ENCODE measurements at regions not wholly inside any gene's neighbourhood (a gene's known extent, or its start where the extent isn't known, plus 50 kb on each side); places are given as distances from the start of the nearest gene placed in this dataset.

- DNase-seq, result no peak
Observed at GRCh38 chr15:35736150-35736549, 190.2 kb upstream of the DPH6 start.

DNA sequence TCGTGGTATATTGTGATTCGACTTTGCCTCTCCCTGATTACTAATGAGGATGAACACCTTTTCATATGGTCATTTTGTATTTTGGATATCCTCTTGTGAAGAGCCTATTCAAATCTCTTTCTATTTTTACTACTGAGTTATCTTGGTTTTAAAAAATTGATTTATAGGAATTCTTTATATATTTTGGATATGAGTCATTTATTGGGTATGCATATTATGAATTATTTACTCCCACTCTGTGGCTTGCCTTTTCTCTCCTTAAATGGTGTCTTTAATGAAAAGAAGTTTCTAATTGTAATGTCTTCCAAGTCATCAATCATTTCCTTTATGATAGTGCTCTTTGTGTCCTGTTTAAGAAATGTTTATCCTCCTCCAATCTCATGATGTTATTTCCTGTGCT lies 191.5 kb upstream of the DPH6 start:
- DNase-seq, result no peak

- DNase-seq, result no peak
Observed at GRCh38 chr15:35738370-35738769, 192.4 kb upstream of the DPH6 start.

GRCh38 chr15:35740761-35741160 lies 194.8 kb upstream of the DPH6 start:
- DNase-seq, result no peak

DNA sequence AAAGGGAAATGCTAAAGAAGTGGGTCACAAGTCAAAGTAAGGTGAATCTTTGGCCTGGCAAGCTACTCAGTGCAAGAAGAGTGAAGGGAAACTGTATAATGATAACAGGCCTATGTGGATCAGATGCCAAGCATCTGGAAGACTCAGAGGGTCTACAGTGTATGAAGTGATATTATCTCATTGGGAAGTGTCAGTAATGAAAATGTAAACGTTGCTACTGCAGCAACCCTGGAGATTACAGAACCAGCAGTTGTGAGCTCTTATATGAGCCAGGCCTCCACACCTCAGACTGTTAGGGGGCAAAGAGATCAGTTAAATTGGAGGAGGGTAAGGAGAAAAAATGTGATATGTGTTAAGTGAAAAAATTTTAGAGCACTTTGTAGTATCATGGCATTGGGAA lies 195.4 kb upstream of the DPH6 start:
- DNase-seq, result no peak

GRCh38 chr15:35741881-35742280 lies 195.9 kb upstream of the DPH6 start:
- no peak for DNase-seq

DNA sequence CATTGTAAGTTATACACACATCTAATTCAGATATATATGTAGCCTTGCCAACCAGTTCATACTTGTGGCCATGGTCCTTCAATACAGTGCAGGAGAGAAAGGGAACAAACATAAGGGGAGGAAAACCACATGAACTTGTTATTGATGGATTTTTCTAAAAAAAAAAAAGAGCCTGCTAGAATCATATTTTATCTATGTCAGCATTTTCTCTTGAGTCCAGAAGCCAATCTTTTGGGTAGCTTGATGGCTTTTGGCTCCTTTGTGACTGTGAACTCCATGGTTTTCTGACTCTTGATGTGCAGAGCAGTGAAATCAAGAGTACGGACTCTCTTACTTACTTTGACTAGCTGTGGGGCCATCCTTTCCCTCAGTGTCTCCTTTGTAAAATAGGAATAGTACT lies 197.4 kb upstream of the DPH6 start:
- no peak for DNase-seq

DNA sequence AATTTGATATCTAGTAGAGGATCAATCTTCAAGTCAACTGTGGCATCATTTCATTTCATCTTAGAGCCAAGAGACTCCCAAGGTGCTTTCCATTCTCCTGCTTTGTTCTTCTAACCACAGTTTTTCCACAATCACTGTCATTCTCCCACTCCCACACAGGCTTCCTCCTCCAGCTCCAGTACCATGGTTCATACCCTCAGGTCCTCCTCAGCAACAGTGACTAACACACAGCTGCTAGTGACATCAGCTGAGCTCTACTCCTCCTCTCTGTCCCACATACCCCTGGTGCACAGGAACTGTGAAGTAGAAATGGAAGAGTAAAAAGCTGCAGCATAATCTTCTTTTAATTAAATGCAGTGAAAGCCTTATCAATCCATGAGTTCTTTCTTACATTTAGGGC lies 200.2 kb upstream of the DPH6 start:
- DNase-seq, result no peak

DNA sequence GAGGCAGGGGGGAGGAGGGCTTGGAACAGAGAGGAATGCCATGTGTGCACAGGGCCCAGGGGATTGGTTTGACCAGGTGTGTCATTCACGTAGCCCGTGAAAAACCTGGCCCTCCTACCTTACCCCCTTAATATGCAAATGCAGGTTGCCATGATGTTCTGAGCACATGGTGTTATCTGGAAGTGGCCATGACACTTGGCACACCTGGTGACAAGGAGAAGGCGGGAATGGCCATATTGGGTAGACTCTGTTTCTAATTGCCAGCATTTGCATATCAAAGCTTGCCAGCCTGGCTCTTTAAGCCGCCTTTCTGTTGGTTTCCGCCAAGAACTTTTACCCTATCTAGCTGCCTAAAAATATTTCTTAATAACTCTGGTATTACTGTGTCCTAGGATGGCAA lies 202.1 kb upstream of the DPH6 start:
- DNase-seq, result no peak

DNA sequence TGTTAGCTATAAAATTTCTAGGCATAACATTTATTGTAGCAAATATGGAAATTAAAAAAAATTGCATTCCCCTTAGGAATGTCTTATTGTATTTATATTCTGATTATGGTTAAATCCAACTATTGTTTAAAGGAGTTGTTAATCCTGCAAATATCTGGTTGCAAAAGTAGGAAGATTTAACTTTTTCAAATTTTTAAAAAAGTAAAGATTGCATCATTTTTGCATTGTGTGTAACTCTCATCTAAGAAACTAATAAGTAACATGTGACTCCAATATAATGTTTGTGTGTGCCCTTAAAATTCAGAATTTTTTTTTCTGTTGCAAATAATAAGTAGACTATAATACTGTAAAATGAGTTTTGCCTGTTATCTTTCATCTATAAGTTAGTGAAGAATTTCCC lies 204.1 kb upstream of the DPH6 start:
- DNase-seq, result no peak

DNA sequence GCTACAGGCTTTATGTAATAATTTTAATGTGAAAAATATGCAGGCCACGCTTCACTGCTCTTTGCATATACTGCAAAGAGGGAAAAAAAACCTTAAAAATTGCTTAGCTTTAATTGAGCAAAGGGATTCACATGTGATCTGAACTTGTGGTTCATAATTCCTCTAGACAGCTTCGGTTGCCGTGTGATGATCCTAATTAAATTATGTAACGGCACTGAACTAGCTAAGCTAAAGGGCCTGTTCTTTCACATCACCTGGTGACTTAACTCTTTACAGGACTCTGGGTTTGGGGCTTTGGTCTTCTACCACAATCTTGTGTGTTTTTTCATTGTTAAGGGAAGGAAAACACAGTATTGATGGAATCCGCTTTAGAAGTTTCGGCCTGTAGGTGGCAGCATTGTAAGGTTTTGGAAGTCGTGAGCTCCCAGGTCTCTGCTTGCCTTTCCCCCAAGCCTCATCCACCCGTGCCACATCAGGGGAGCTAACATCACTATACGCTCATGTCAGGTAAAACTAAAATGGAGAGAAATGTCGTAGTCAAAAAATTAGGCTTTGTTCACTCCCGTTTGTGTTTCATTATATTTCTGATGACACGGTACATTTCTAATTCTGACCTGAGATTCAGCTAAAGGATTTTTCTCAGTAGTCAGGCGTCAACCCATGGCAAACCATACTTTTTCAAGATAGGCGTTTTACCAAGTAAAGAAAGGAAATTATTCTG lies 205.6 kb upstream of the DPH6 start:
- peak; percentile 35 for DNase-seq

DNA sequence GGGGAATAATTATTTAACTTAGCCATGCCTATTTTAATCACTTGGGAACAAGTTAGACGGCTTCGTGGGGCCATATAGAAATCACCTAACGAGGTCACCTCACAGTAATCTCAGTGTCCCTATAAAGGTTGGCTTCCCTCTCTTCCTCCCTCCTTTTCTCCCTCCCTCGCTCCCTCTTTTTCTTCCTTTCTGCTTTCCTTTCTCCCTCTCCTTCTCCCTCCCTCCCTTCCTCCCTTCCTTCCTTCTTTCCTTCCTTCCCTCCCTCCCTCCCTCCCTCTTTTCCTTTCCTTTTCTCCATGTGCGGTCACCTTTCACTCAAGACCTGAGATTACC lies 206.1 kb upstream of the DPH6 start:
- no peak for DNase-seq

DNA sequence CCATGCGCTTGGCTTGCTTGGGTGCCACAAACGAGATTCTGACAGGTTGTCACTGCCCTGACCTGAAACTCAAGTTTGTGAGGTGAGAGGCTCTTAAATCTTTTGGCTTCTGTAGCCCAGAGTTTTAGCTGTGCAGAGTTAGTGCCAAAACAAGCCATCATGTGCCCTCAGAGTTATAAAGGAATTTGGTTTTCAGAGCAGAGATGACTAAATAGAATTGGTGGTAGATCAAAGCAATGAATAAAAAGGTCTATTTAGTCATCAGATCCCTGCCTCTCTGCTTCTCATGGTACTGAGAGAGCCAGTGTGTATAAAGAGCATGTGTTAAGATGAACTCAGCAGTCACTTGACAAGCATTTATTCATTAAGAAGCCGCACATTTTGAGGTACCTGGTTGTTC lies 207.5 kb upstream of the DPH6 start:
- DNase-seq, result no peak

- no peak for DNase-seq
Observed at GRCh38 chr15:35755237-35755802, 209.4 kb upstream of the DPH6 start.

DNA sequence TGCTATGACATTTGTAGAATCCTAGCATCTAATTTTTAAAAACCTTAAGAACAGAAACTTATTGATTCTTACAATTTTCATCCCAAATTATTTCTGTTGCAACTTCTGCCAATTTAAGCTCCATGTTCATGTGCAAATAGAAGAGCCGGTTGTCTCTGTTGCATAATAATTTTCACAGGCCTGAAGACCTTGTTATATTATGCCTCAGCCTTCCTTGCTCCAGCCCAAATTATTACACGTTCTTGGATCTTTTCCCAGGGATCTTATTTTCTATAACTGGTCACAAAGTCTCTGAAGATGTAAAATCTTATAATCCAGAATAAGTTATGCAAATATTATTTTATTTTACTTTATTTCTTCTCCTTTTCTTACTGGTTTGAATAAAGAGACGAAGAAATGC lies 210.7 kb upstream of the DPH6 start:
- DNase-seq, result no peak

DNA sequence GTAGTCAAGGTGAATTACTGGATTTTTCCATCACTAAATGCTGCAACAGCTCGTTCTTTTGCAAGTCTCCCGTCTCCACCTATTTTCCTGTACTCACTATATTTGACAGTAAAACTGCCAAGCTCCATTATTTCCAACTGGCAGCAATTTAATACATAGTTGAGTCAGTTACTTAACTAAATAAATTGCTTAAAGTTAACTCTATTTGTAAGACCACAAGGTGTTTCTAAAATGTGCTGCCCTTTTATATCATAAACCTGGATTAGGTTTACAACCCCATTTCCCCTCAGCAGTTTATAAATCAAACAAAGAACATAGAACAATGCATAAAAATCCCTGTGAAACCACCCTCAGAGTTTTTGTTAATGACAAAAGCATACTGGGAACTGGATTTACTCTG lies 211.4 kb upstream of the DPH6 start:
- DNase-seq, result no peak

GRCh38 chr15:35757765-35758164 lies 211.8 kb upstream of the DPH6 start:
- no peak for DNase-seq

GRCh38 chr15:35764661-35765519 lies 218.9 kb upstream of the DPH6 start:
- DNase-seq, result no peak

GRCh38 chr15:35768949-35769348 lies 223.0 kb upstream of the DPH6 start:
- no peak for DNase-seq

GRCh38 chr15:35769656-35770055 lies 223.7 kb upstream of the DPH6 start:
- DNase-seq, result no peak

GRCh38 chr15:35771746-35772442 lies 225.9 kb upstream of the DPH6 start:
- no peak for DNase-seq

GRCh38 chr15:35774653-35775052 lies 228.7 kb upstream of the DPH6 start:
- no peak for DNase-seq

- DNase-seq, result no peak
Observed at GRCh38 chr15:35775471-35775870, 229.5 kb upstream of the DPH6 start.

GRCh38 chr15:35777061-35777460 lies 231.1 kb upstream of the DPH6 start:
- DNase-seq, result no peak

Measured in MV-4-11 (cell line).